OCI-LY7 (cell line): ENCODE measurements at regions not wholly inside any gene's neighbourhood (a gene's known extent, or its start where the extent isn't known, plus 50 kb on each side); places are given as distances from the start of the nearest gene placed in this dataset.

Source experiments
- BruUV-seq: library from RNA; stranded (reverse); fragments of 400-500 nt; replicated peaks from 2 replicates; lab custom pipeline; 2021; lab: Mats Ljungman, UMichigan
- CTCF ChIA-PET: fragments of 300-600 bp; sonication (Branson Sonifier 250); formaldehyde crosslinking; loops from one replicate; lab custom pipeline; 2022; ENCODE audit warnings: antibody characterized with exemption; ENCODE audit not compliant: unreplicated experiment; lab: Charles Lee
- POLR2A ChIA-PET: fragments of 300-600 bp; sonication (Branson Sonifier 250); formaldehyde crosslinking; loops from one replicate; lab custom pipeline; 2022; ENCODE audit warnings: antibody characterized with exemption; lab: Charles Lee
- DNase-seq: peaks from one replicate; pipeline ENCODE4 v3.0.0-alpha.2; 2015; ENCODE audit warnings: low spot score
- H2AFZ ChIP-seq: fragments of 200-600 bp; sonication (generic), shearing (Covaris generic); 2 replicates; pipeline ENCODE4 v1.6.1; 2014; ENCODE audit warnings: mild to moderate bottlenecking, antibody characterized with exemption, low read length, moderate library complexity
- H3K27ac ChIP-seq: fragments of 200-600 bp; sonication (generic); 2 replicates; pipeline ENCODE4 v1.5.1; 2014; ENCODE audit warnings: mixed run types, low read depth, mild to moderate bottlenecking, moderate library complexity, low read length, inconsistent platforms; ENCODE audit not compliant: poor library complexity, severe bottlenecking
- H3K36me3 ChIP-seq: fragments of 200-600 bp; sonication (generic); 2 replicates; pipeline ENCODE4 v1.6.1; 2014; ENCODE audit warnings: mild to moderate bottlenecking, antibody characterized with exemption, low read length, moderate library complexity, mixed read lengths; ENCODE audit not compliant: insufficient read depth
- H3K4me1 ChIP-seq: fragments of 200-600 bp; sonication (generic); 2 replicates; pipeline ENCODE4 v1.5.1; 2014; ENCODE audit warnings: mild to moderate bottlenecking, low read length; ENCODE audit not compliant: insufficient read depth, poor library complexity, severe bottlenecking
- H3K4me2 ChIP-seq: fragments of 200-600 bp; sonication (generic); 2 replicates; pipeline ENCODE4 v1.6.1; 2014; ENCODE audit warnings: mild to moderate bottlenecking, low read length
- H3K4me3 ChIP-seq: fragments of 200-600 bp; sonication (generic); 2 replicates; pipeline ENCODE4 v1.5.1; 2014; ENCODE audit warnings: mild to moderate bottlenecking, low read depth, low read length; ENCODE audit not compliant: poor library complexity, severe bottlenecking
- H3K79me2 ChIP-seq: fragments of 200-600 bp; sonication (generic); 2 replicates; pipeline ENCODE4 v1.6.1; 2016; ENCODE audit warnings: low read depth, mild to moderate bottlenecking, low read length, moderate library complexity, mixed read lengths; ENCODE audit not compliant: insufficient read depth
- H3K9me2 ChIP-seq: fragments of 200-600 bp; sonication (generic); 2 replicates; pipeline ENCODE4 v1.6.1; 2016; ENCODE audit warnings: mild to moderate bottlenecking, low read length, mixed read lengths; ENCODE audit not compliant: insufficient read depth
- H3K9me3 ChIP-seq: fragments of 200-600 bp; sonication (generic); 2 replicates; pipeline ENCODE4 v1.6.1; 2014; ENCODE audit warnings: mild to moderate bottlenecking, mixed run types, low read length, mixed read lengths
- H4K20me1 ChIP-seq: fragments of 200-600 bp; sonication (generic); 2 replicates; pipeline ENCODE4 v1.6.1; 2014; ENCODE audit warnings: mild to moderate bottlenecking, antibody characterized with exemption, low read length, moderate library complexity, mixed read lengths; ENCODE audit not compliant: insufficient read depth
- EZH2phosphoT487 ChIP-seq: fragments of 200-600 bp; sonication (generic); IDR thresholded peaks from 2 replicates; pipeline ENCODE4 v1.6.1; 2018; ENCODE audit warnings: low read depth, borderline replicate concordance, mild to moderate bottlenecking, mixed run types, antibody characterized with exemption, low read length, moderate library complexity, mixed read lengths
- intact Hi-C: fragments of 100-400 bp; cut with micrococcal nuclease; formaldehyde crosslinking; loops from one replicate; pipeline ENCODE4 v1.10.0; 2022; ENCODE audit not compliant: unreplicated experiment
- TF ChIP-seq, protein P1 (sequence below): fragments of 200-600 bp; sonication (generic); conservative IDR thresholded peaks from 2 replicates; pipeline ENCODE4 v1.5.1; 2014; ENCODE audit warnings: mild to moderate bottlenecking, antibody characterized with exemption, low read length, moderate library complexity, mixed read lengths

- no TSS peak for BruUV-seq
- TF ChIP-seq, protein P1, sequence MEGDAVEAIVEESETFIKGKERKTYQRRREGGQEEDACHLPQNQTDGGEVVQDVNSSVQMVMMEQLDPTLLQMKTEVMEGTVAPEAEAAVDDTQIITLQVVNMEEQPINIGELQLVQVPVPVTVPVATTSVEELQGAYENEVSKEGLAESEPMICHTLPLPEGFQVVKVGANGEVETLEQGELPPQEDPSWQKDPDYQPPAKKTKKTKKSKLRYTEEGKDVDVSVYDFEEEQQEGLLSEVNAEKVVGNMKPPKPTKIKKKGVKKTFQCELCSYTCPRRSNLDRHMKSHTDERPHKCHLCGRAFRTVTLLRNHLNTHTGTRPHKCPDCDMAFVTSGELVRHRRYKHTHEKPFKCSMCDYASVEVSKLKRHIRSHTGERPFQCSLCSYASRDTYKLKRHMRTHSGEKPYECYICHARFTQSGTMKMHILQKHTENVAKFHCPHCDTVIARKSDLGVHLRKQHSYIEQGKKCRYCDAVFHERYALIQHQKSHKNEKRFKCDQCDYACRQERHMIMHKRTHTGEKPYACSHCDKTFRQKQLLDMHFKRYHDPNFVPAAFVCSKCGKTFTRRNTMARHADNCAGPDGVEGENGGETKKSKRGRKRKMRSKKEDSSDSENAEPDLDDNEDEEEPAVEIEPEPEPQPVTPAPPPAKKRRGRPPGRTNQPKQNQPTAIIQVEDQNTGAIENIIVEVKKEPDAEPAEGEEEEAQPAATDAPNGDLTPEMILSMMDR: no peak
- no peak for TF ChIP-seq EZH2phosphoT487
- ChIA-PET POLR2A (no interaction called here), CTCF (no interaction called here)
- no peaks in the 10 kb centered on the region for H3K4me1 ChIP-seq
- H3K9me2 ChIP-seq: no peaks in the 10 kb centered on the region
- H3K4me3 ChIP-seq: no peak overlapping the region
- no peaks in the 10 kb centered on the region for H3K9me3 ChIP-seq
- H3K27ac ChIP-seq: no peak overlapping the region
- no peak for DNase-seq
- no peak overlapping the region for H2AFZ ChIP-seq
- intact Hi-C loops: no loop called here
- H4K20me1 ChIP-seq: no peaks in the 10 kb centered on the region
- no peak overlapping the region for H3K4me2 ChIP-seq
- no peaks in the 10 kb centered on the region for H3K79me2 ChIP-seq
- H3K36me3 ChIP-seq: no peaks in the 10 kb centered on the region
Measured at GRCh38 chr7:81173766-81174281, 255.0 kb upstream of the SEMA3C start.

GRCh38 chr7:81170291-81170690 lies 251.4 kb upstream of the SEMA3C start:
- TF ChIP-seq, protein P1: no peak
- no peak for TF ChIP-seq EZH2phosphoT487
- no peak for DNase-seq
- intact Hi-C loops: no loop called here

GRCh38 chr7:81167934-81168333 lies 249.1 kb upstream of the SEMA3C start:
- no peaks in the 10 kb centered on the region for H4K20me1 ChIP-seq
- no peaks in the 10 kb centered on the region for H3K9me3 ChIP-seq
- no peaks in the 10 kb centered on the region for H3K4me1 ChIP-seq
- H3K4me2 ChIP-seq: no peak overlapping the region
- no peak overlapping the region for H2AFZ ChIP-seq
- H3K27ac ChIP-seq: no peak overlapping the region
- H3K36me3 ChIP-seq: no peaks in the 10 kb centered on the region
- ChIA-PET POLR2A (interaction anchor here (1.0 to 1.2 kb wide), 2 partner anchors 10 to 17 kb away, joined by 3 to 4 read pairs; no protein-coding TSS in a partner anchor), CTCF (no interaction called here)
- no peak for DNase-seq
- H3K4me3 ChIP-seq: no peak overlapping the region
- intact Hi-C loops: no loop called here
- no TSS peak for BruUV-seq
- TF ChIP-seq EZH2phosphoT487: no peak
- TF ChIP-seq, protein P1: no peak
- no peaks in the 10 kb centered on the region for H3K79me2 ChIP-seq
- H3K9me2 ChIP-seq: no peaks in the 10 kb centered on the region

More at GRCh38 chr7:81170291-81170690, 251.4 kb upstream of the SEMA3C start:
- no peaks in the 10 kb centered on the region for H3K9me3 ChIP-seq
- H3K9me2 ChIP-seq: no peaks in the 10 kb centered on the region
- H3K27ac ChIP-seq: no peak overlapping the region
- ChIA-PET CTCF (no interaction called here), POLR2A (interaction anchor here (1.4 kb wide), 1 partner anchor 37 kb away, joined by 3 read pairs; no protein-coding TSS in a partner anchor)
- H2AFZ ChIP-seq: no peak overlapping the region
- H3K4me1 ChIP-seq: no peaks in the 10 kb centered on the region
- H3K79me2 ChIP-seq: no peaks in the 10 kb centered on the region
- H3K4me3 ChIP-seq: no peak overlapping the region
- no peaks in the 10 kb centered on the region for H3K36me3 ChIP-seq
- BruUV-seq: no TSS peak
- no peaks in the 10 kb centered on the region for H4K20me1 ChIP-seq
- H3K4me2 ChIP-seq: no peak overlapping the region
